GM12878 (cell line): ENCODE measurements at regions not wholly inside any gene's neighbourhood (a gene's known extent, or its start where the extent isn't known, plus 50 kb on each side); places are given as distances from the start of the nearest gene placed in this dataset.

Experiments
- ATAC-seq: fragments of 200-7000 bp; cut with Tn5 transposase; 3 replicates; pipeline ENCODE4 v1.9.1; 2020; ENCODE audit warnings: mild to moderate bottlenecking, moderate library complexity
- BruUV-seq: library from RNA; stranded (reverse); fragments of 400-500 nt; replicated peaks from 2 replicates; lab custom pipeline; 2021; lab: Mats Ljungman, UMichigan
- CTCF ChIA-PET: fragments of 300-600 bp; sonication (Branson Sonifier 250); formaldehyde crosslinking; extraction: SDS; loops from one replicate; lab custom pipeline; 2021; ENCODE audit warnings: inconsistent platforms; lab: Yijun Ruan, JAX
- POLR2A ChIA-PET: fragments of 350-600 bp; formaldehyde crosslinking; extraction: SDS; loops from one replicate; lab custom pipeline; 2021; ENCODE audit warnings: inconsistent platforms; lab: Charles Lee
- RAD21 ChIA-PET: fragments of 300-600 bp; sonication (Branson Sonifier 250); formaldehyde crosslinking; loops from one replicate; lab custom pipeline; 2023; ENCODE audit warnings: antibody characterized with exemption; ENCODE audit not compliant: unreplicated experiment; lab: Charles Lee
- SMC1A ChIA-PET: fragments of 300-600 bp; sonication (Branson Sonifier 250); formaldehyde crosslinking; loops from one replicate; lab custom pipeline; 2023; ENCODE audit not compliant: unreplicated experiment, uncharacterized antibody; lab: Charles Lee
- DNase-seq: peaks from one replicate; pipeline ENCODE4 v3.0.0-alpha.2; 2011; ENCODE audit warnings: low read depth, low spot score
- FAIRE-seq: peaks from 3 replicates; lab custom pipeline; 2011; peaks lifted over from hg19 to GRCh38; lab: Jason Lieb, UNC
- H2AFZ ChIP-seq: 2 replicates; pipeline ENCODE4 v1.6.0; 2011; ENCODE audit warnings: low read depth, low read length, control low read depth; ENCODE audit not compliant: control insufficient read depth
- H3K27ac ChIP-seq: 2 replicates; pipeline ENCODE4 v1.5.1; 2011; ENCODE audit warnings: control low read depth; ENCODE audit not compliant: control insufficient read depth, insufficient read depth
- H3K27me3 ChIP-seq, 2 experiments: replicated peaks in 1 of 2; 2 replicates each; pipeline versions ENCODE4 v1.6.0 to v1.6.1; 2011; ENCODE audit warnings: low read length in 1 of 2; ENCODE audit not compliant: control insufficient read depth in 2 of 2, insufficient read depth in 2 of 2
- H3K36me3 ChIP-seq, 2 experiments: 2 replicates each; pipeline ENCODE4 v1.5.1; 2011; ENCODE audit warnings: low read length in 1 of 2; ENCODE audit not compliant: control insufficient read depth in 2 of 2, insufficient read depth in 2 of 2
- H3K4me1 ChIP-seq: 2 replicates; pipeline ENCODE4 v1.6.1; 2011; ENCODE audit warnings: mild to moderate bottlenecking, low read length, moderate library complexity, mixed read lengths; ENCODE audit not compliant: control insufficient read depth, insufficient read depth
- H3K4me2 ChIP-seq: 2 replicates; pipeline ENCODE4 v1.6.0; 2011; ENCODE audit warnings: control low read depth; ENCODE audit not compliant: control insufficient read depth, insufficient read depth
- H3K4me3 ChIP-seq: fragments of 200-600 bp; sonication (generic); 2 replicates; pipeline ENCODE4 v1.5.1; 2016
- H3K79me2 ChIP-seq: 2 replicates; pipeline ENCODE4 v1.6.0; 2011; ENCODE audit warnings: low read length; ENCODE audit not compliant: control insufficient read depth, insufficient read depth
- H3K9ac ChIP-seq: 2 replicates; pipeline ENCODE4 v1.8.0; 2011; ENCODE audit warnings: low read length, control low read depth, mixed read lengths; ENCODE audit not compliant: control insufficient read depth, insufficient read depth
- H3K9me3 ChIP-seq: replicated peaks from 3 replicates; pipeline ENCODE4 v1.5.1; 2011; ENCODE audit warnings: mild to moderate bottlenecking, low read length; ENCODE audit not compliant: control insufficient read depth, insufficient read depth
- H4K20me1 ChIP-seq: 2 replicates; pipeline ENCODE4 v1.6.0; 2011; ENCODE audit not compliant: control insufficient read depth, insufficient read depth
- ATF7 ChIP-seq: fragments of 450-650 bp; IDR thresholded peaks from 2 replicates; pipeline ENCODE4 v1.6.1; 2016; ENCODE audit warnings: low read depth, mild to moderate bottlenecking
- BRCA1 ChIP-seq: IDR thresholded peaks from 2 replicates; pipeline ENCODE4 v1.6.1; 2011; ENCODE audit warnings: low read depth, low read length, improper control_type of control experiment
- IKZF1 ChIP-seq: fragments of 450-650 bp; conservative IDR thresholded peaks from 2 replicates; pipeline ENCODE4 v1.6.1; 2017; ENCODE audit warnings: antibody characterized with exemption, mild to moderate bottlenecking
- JUNB ChIP-seq: IDR thresholded peaks from 2 replicates; pipeline ENCODE4 v1.6.1; 2016; ENCODE audit warnings: antibody characterized with exemption, mild to moderate bottlenecking
- MXI1 ChIP-seq: fragments of 150-350 bp; IDR thresholded peaks from 2 replicates; pipeline ENCODE4 v1.6.1; 2011; ENCODE audit warnings: low read depth, mild to moderate bottlenecking, inconsistent platforms, low read length, improper control_type of control experiment
- NRF1 ChIP-seq: conservative IDR thresholded peaks from 2 replicates; pipeline ENCODE4 v1.6.1; 2011; ENCODE audit warnings: mild to moderate bottlenecking, low read depth, low read length, improper control_type of control experiment
- STAT1 ChIP-seq: fragments of 450-650 bp; conservative IDR thresholded peaks from 2 replicates; pipeline ENCODE4 v1.6.1; 2014; ENCODE audit warnings: antibody characterized with exemption, mild to moderate bottlenecking
- TBL1XR1 ChIP-seq: IDR thresholded peaks from 2 replicates; pipeline ENCODE4 v1.6.1; 2012; ENCODE audit warnings: low read depth, low read length, improper control_type of control experiment
- ZBTB11 ChIP-seq: fragments of 450-650 bp; formaldehyde crosslinking; IDR thresholded peaks from 2 replicates; pipeline ENCODE4 v1.5.0; 2022; ENCODE audit warnings: mild to moderate bottlenecking, missing genetic modification characterization
- WGBS: methylation state at CpG from one replicate; pipeline ENCODE4 v1.1.6; 2016; ENCODE audit warnings: low lambda C conversion rate; ENCODE audit not compliant: insufficient replicate concordance, insufficient coverage; ENCODE audit errors: missing lambda C conversion rate; 5-methylcytosine and 5-hydroxymethylcytosine counted together
- in situ Hi-C: fragments of 300-500 bp; cut with MboI; formaldehyde crosslinking; loops from 9 replicates; pipeline ENCODE4 v1.14.3; 2018; ENCODE audit warnings: mixed read lengths
- intact Hi-C: fragments of 100-400 bp; cut with micrococcal nuclease; formaldehyde crosslinking; loops from one replicate; pipeline ENCODE4 v1.14.2; 2022; ENCODE audit not compliant: unreplicated experiment

GRCh38 chr12:75905922-75906321 is 125.7 kb downstream of the PHLDA1 start (continued):
- TF ChIP-seq ZBTB11 (CRISPR knock-in tag), result no peak
- no peak for TF ChIP-seq NRF1
- no peak for TF ChIP-seq MXI1
- no peak for TF ChIP-seq BRCA1
- no peak for TF ChIP-seq JUNB
- TF ChIP-seq STAT1, result no peak

GRCh38 chr12:75900781-75901254 is 130.8 kb downstream of the PHLDA1 start:
- no peaks in the 10 kb centered on the region for H3K9me3 ChIP-seq
- ChIA-PET RAD21 (no interaction called here), POLR2A (no interaction called here)
- no peaks in the 10 kb centered on the region for H3K4me1 ChIP-seq
- FAIRE-seq, result no peak
- TF ChIP-seq TBL1XR1 (no peak), ATF7 (no peak), IKZF1 (no peak)
- TF ChIP-seq, all 136 proteins: peak for 0
- no peaks in the 10 kb centered on the region for H3K79me2 ChIP-seq
- in situ Hi-C loops (no loop called here), intact Hi-C loops (no loop called here)
- H3K36me3 ChIP-seq, result no peaks in the 10 kb centered on the region
- DNase-seq (no peak), ATAC-seq (no peak)
- no TSS peak for BruUV-seq
- 61% methylated on average over 11 of the region's 11 CpGs for WGBS
- CTCF ChIA-PET, result no interaction called here
- no peak overlapping the region for H2AFZ ChIP-seq
- no peaks in the 10 kb centered on the region for H4K20me1 ChIP-seq
- no peak overlapping the region for H3K27ac ChIP-seq
- H3K9ac ChIP-seq, result no peak overlapping the region
- SMC1A ChIA-PET, result interaction anchor here (1.2 kb wide), 1 partner anchor 132 kb away, joined by 3 read pairs; no protein-coding TSS in a partner anchor
- no peak overlapping the region for H3K4me2 ChIP-seq
- H3K27me3 ChIP-seq, result no peaks in the 10 kb centered on the region
- no peak overlapping the region for H3K4me3 ChIP-seq
